CD4-positive, alpha-beta T cell treated with Interleukin-15 for 1 hour (primary cell): ENCODE measurements at regions not wholly inside any gene's neighbourhood (a gene's known extent, or its start where the extent isn't known, plus 50 kb on each side); places are given as distances from the start of the nearest gene placed in this dataset.
A peak's percentile ranks its signal among the peaks of the same experiment; 100 is the strongest.

Experiments used
- DNase-seq: peaks from one replicate; pipeline ENCODE4 v3.0.0-alpha.2; 2020

GRCh38 chr5:181473483-181473882 is 106.4 kb downstream of the OR4F3 start:
- peak; percentile 2 for DNase-seq
